Body of pancreas (tissue), 4 donors: ENCODE measurements at regions not wholly inside any gene's neighbourhood (a gene's known extent, or its start where the extent isn't known, plus 50 kb on each side); places are given as distances from the start of the nearest gene placed in this dataset.

Source experiments
- POLR2A ChIP-seq, 3 donors: fragments of 450-650 bp; IDR thresholded peaks; one replicate each; pipeline ENCODE4 v1.6.1; 2016; ENCODE audit warnings: antibody characterized with exemption in 3 of 3, mild to moderate bottlenecking in 2 of 3
- TF ChIP-seq, protein P1 (sequence below), 7 experiments: fragments of 450-650 bp in 4 of 7; fragments of 200-600 bp in 3 of 7; sonication (generic) in 3 of 7; IDR thresholded peaks; one replicate each; pipeline ENCODE4 v1.5.1; 2016 to 2019; ENCODE audit warnings: antibody characterized with exemption in 7 of 7

DNA sequence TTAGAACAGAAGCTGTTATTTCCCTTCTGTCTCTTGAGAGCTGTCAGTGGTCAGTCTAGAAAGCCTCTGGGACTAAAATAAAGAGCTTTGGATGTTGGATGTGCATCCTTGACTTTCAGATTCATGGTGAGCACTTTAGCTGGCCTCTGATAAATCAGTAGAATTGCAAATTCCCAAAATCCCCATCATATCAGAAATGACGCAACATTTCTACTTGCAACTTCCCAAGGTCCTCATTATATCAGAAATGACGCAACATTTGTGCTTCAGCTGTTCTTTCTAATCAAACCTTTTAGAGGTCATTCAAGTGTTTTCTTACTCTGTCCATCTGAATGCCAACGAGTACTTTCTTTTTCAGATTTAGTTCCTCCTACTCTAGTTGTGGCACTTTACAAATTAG is 167.3 kb upstream of the MOCS2 start:
- TF ChIP-seq, protein P1, sequence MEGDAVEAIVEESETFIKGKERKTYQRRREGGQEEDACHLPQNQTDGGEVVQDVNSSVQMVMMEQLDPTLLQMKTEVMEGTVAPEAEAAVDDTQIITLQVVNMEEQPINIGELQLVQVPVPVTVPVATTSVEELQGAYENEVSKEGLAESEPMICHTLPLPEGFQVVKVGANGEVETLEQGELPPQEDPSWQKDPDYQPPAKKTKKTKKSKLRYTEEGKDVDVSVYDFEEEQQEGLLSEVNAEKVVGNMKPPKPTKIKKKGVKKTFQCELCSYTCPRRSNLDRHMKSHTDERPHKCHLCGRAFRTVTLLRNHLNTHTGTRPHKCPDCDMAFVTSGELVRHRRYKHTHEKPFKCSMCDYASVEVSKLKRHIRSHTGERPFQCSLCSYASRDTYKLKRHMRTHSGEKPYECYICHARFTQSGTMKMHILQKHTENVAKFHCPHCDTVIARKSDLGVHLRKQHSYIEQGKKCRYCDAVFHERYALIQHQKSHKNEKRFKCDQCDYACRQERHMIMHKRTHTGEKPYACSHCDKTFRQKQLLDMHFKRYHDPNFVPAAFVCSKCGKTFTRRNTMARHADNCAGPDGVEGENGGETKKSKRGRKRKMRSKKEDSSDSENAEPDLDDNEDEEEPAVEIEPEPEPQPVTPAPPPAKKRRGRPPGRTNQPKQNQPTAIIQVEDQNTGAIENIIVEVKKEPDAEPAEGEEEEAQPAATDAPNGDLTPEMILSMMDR (IDR thresholded peaks at IDR 0.05): no peak
- no peak for TF ChIP-seq POLR2A (IDR thresholded peaks at IDR 0.05)
